ENCODE measurements at regions not wholly inside any gene's neighbourhood (a gene's known extent, or its start where the extent isn't known, plus 50 kb on each side); places are given as distances from the start of the nearest gene placed in this dataset.

DNA sequence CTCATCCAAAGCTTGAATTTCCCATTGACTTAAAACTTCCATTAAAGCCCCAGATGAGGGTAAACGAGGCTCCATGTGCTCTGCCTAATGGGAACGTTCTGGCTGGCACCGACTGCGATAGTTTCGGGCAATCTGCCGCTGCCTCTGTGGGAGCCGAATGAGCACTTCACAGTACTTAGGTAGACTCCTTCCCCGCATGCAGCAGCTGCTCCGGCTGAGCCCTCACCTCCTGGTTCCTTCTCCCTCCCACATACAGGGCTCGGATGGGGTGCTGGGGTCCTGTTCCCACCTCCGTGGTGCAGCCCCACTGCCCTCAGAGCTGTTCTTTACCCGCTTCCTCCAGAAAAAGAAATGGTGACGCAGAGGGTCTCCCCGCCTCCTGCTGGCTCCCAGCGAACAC lies 476.5 kb upstream of the SALL3 start:
- TF ChIP-seq POLR2AphosphoS5 (IDR thresholded peaks at IDR 0.05), result no peak
- TF ChIP-seq, protein P1, sequence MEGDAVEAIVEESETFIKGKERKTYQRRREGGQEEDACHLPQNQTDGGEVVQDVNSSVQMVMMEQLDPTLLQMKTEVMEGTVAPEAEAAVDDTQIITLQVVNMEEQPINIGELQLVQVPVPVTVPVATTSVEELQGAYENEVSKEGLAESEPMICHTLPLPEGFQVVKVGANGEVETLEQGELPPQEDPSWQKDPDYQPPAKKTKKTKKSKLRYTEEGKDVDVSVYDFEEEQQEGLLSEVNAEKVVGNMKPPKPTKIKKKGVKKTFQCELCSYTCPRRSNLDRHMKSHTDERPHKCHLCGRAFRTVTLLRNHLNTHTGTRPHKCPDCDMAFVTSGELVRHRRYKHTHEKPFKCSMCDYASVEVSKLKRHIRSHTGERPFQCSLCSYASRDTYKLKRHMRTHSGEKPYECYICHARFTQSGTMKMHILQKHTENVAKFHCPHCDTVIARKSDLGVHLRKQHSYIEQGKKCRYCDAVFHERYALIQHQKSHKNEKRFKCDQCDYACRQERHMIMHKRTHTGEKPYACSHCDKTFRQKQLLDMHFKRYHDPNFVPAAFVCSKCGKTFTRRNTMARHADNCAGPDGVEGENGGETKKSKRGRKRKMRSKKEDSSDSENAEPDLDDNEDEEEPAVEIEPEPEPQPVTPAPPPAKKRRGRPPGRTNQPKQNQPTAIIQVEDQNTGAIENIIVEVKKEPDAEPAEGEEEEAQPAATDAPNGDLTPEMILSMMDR (IDR thresholded peaks at IDR 0.05 in 8 of 11, conservative IDR thresholded peaks at IDR 0.05 in 3 of 11), result no peak

Measured in spleen (tissue), 7 donors.